Gastroesophageal sphincter (tissue), 4 donors: ENCODE measurements at regions not wholly inside any gene's neighbourhood (a gene's known extent, or its start where the extent isn't known, plus 50 kb on each side); places are given as distances from the start of the nearest gene placed in this dataset.

ENCODE experiments used
- ATAC-seq: fragments of 150-250 bp; one replicate; pipeline ENCODE4 v1.9.1; 2016; ENCODE audit warnings: mild to moderate bottlenecking, moderate library complexity
- H3K27ac ChIP-seq, 4 donors: fragments of 200-600 bp; sonication (generic) in 3 of 4; 1 replicate in 3 of 4; 2 replicates in 1 of 4; pipeline ENCODE4 v1.5.1; 2016 to 2019
- H3K27me3 ChIP-seq: fragments of 200-600 bp; sonication (generic); one replicate; pipeline ENCODE4 v1.5.1; 2019
- H3K36me3 ChIP-seq, 2 donors: fragments of 200-600 bp; sonication (generic); one replicate each; pipeline ENCODE4 v1.5.1; 2019; ENCODE audit warnings: control low read depth in 1 of 2
- H3K4me1 ChIP-seq, 3 donors: fragments of 200-600 bp; sonication (generic); 1 replicate in 2 of 3; 2 replicates in 1 of 3; pipeline ENCODE4 v1.5.1; 2016 to 2019; ENCODE audit warnings: control low read depth in 2 of 3
- H3K4me3 ChIP-seq, 2 donors: fragments of 200-600 bp; sonication (generic); one replicate each; pipeline ENCODE4 v1.5.1; 2019; ENCODE audit warnings: mild to moderate bottlenecking in 1 of 2, moderate library complexity in 1 of 2
- H3K9me3 ChIP-seq, 3 donors: fragments of 200-600 bp; sonication (generic); one replicate each; pipeline ENCODE4 v1.5.1; 2017 to 2019; ENCODE audit warnings: control low read depth in 2 of 3
- EP300 ChIP-seq: sonication (generic); formaldehyde crosslinking; IDR thresholded peaks from one replicate; pipeline ENCODE4 v1.6.1; 2017; ENCODE audit warnings: antibody characterized with exemption, mild to moderate bottlenecking
- POLR2A ChIP-seq, 2 donors: fragments of 450-650 bp; IDR thresholded peaks; one replicate each; pipeline ENCODE4 v1.6.1; 2017; ENCODE audit warnings: antibody characterized with exemption in 2 of 2, mild to moderate bottlenecking in 2 of 2, moderate library complexity in 1 of 2
- POLR2AphosphoS5 ChIP-seq: sonication (generic); formaldehyde crosslinking; IDR thresholded peaks from one replicate; pipeline ENCODE4 v1.6.1; 2017; ENCODE audit warnings: antibody characterized with exemption
- WGBS, 2 donors: methylation state at CpG; one replicate each; pipeline ENCODE4 v1.1.5; 2018; ENCODE audit warnings: low coverage in 1 of 2; 5-methylcytosine and 5-hydroxymethylcytosine counted together
- TF ChIP-seq, protein P1 (sequence below), 4 experiments: fragments of 200-600 bp in 2 of 4; fragments of 450-650 bp in 2 of 4; sonication (generic) in 1 of 4; IDR thresholded peaks; one replicate each; pipeline ENCODE4 v1.5.1; 2017 to 2019; ENCODE audit warnings: antibody characterized with exemption in 4 of 4, mild to moderate bottlenecking in 2 of 4, moderate library complexity in 2 of 4

DNA sequence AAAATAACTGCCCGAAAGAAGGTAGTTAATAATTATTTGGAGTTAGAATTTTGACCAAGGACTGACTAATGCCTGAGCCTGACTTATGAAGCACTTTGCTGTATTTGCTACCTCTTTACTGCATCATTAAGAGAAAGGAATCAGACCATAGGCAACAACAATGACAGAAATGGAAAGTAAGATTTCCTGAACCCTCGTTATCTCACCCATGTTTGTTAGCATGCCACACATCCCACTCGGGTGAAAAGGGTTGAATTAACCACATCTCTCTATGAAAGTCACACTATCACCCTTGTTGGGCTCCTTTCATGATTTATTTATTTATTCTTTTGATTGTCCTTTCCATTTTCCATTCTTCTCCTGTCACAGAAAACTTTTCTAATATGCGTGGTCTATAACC lies 59.6 kb downstream of the OLIG3 start:
- H3K4me3 ChIP-seq = no peak overlapping the region
- 67 to 82% methylated on average over 4 of the region's 4 CpGs for WGBS, 2 donors
- no peaks in the 10 kb centered on the region for H3K36me3 ChIP-seq
- no peak overlapping the region for H3K27ac ChIP-seq
- no peaks in the 10 kb centered on the region for H3K4me1 ChIP-seq
- H3K27me3 ChIP-seq = no peaks in the 10 kb centered on the region
- ATAC-seq = no peak
- TF ChIP-seq, protein P1, sequence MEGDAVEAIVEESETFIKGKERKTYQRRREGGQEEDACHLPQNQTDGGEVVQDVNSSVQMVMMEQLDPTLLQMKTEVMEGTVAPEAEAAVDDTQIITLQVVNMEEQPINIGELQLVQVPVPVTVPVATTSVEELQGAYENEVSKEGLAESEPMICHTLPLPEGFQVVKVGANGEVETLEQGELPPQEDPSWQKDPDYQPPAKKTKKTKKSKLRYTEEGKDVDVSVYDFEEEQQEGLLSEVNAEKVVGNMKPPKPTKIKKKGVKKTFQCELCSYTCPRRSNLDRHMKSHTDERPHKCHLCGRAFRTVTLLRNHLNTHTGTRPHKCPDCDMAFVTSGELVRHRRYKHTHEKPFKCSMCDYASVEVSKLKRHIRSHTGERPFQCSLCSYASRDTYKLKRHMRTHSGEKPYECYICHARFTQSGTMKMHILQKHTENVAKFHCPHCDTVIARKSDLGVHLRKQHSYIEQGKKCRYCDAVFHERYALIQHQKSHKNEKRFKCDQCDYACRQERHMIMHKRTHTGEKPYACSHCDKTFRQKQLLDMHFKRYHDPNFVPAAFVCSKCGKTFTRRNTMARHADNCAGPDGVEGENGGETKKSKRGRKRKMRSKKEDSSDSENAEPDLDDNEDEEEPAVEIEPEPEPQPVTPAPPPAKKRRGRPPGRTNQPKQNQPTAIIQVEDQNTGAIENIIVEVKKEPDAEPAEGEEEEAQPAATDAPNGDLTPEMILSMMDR (IDR thresholded peaks at IDR 0.05) = no peak
- TF ChIP-seq EP300 (no peak), POLR2A (IDR thresholded peaks at IDR 0.05) (no peak), POLR2AphosphoS5 (no peak)
- H3K9me3 ChIP-seq = no peaks in the 10 kb centered on the region

DNA sequence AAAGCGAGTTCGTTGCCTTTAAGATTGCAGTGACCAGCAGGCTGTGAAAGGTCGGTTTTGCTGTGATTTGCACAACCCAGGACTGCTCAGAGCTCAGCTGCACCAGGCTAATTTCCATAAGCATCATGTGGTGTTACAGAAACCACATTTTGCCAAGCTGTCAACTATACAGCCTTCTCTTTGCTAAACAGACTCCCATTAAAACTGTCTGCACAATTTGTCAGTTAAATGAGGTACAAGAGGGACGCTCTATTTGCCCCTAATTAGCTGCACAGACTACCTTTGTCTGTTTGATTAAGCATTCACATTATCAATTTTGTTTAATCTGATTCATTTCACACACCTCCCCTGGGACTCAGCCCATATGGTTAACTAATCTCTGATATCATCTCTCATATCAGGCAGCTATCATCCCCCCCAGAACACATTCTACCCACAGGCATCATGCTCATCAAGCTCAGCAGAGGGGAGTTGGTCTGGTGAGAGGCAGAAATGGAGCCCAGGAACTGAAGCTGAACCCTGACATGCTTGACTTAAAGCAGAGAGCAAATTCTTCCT lies 62.1 kb downstream of the OLIG3 start:
- H3K36me3 ChIP-seq = no peaks in the 10 kb centered on the region
- H3K4me1 ChIP-seq = no peaks in the 10 kb centered on the region
- H3K4me3 ChIP-seq = no peak overlapping the region
- WGBS, 2 donors = 77% methylated on average over 4 of the region's 4 CpGs
- TF ChIP-seq EP300 = no peak
- TF ChIP-seq POLR2A (IDR thresholded peaks at IDR 0.05) = no peak
- TF ChIP-seq, protein P1 (IDR thresholded peaks at IDR 0.05) = no peak
- TF ChIP-seq POLR2AphosphoS5 = no peak
- no peaks in the 10 kb centered on the region for H3K9me3 ChIP-seq
- no peak overlapping the region for H3K27ac ChIP-seq
- ATAC-seq = no peak
- H3K27me3 ChIP-seq = no peaks in the 10 kb centered on the region

DNA sequence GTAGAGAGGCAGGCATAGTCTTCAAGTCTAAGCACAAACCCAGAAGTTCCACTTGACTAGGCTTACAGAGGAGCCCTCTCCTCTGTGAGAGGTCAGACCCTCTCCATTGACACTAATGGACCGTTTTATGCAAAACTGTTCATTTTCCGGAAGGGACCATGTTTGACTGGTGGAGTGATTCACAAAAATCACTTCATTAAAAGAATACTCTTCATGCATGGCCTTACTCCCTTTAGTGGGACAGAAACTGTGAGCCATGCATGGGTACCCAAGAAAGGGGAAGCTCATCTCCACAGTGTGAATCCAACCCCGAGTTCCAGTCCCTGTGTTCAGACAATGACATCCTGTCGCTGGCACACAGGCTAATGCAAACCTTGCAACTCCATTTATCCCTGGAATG lies 63.2 kb downstream of the OLIG3 start:
- Histone ChIP-seq H3K27ac (no peak overlapping the region), H3K36me3 (no peaks in the 10 kb centered on the region), H3K4me3 (no peak overlapping the region), H3K9me3 (no peaks in the 10 kb centered on the region), H3K4me1 (no peaks in the 10 kb centered on the region), H3K27me3 (no peaks in the 10 kb centered on the region)
- WGBS, 2 donors = 85% methylated on average over 4 of the region's 4 CpGs; no CpG with 5 or more reads in 1 of the 2 donors
- no peak for ATAC-seq
- TF ChIP-seq POLR2A (IDR thresholded peaks at IDR 0.05) (no peak), EP300 (no peak), POLR2AphosphoS5 (no peak)
- TF ChIP-seq, protein P1 (IDR thresholded peaks at IDR 0.05) = no peak

DNA sequence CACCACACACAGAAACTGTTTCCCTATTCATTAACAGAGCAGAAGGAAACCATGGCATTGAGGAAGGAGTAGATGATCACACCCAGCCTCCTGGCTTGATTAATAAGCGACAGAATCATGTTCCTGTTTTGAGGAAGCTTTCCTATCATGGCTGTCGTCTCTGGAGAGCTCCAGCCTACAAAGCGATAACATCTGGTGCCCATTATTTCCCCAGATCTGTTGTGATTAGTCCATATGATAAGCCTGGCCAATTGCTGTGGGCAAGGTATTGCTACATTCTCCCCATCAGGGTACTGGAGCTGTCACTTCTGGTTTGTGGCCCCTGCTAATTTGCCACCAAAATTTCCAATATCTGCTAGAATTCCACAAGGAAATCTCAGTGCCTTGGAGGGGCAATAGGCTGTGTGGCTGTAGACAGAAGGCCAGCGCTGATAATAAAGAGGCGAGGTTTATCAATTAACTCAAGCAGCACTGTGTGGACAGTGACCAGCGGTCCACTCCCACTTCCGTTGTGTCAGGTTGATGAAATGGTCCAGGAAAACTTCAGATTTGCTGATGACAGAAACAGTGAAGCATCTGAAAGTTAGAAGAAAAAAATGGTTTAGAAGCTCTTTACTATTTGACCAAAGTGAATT lies 66.4 kb downstream of the OLIG3 start:
- no peak overlapping the region for H3K27ac ChIP-seq
- WGBS, 2 donors = 79 to 82% methylated on average over 6 to 7 of the region's 7 CpGs

More for the DNA sequence above, 66.4 kb downstream of the OLIG3 start:
- no peaks in the 10 kb centered on the region for H3K27me3 ChIP-seq
- H3K4me3 ChIP-seq = no peak overlapping the region
- H3K4me1 ChIP-seq = no peaks in the 10 kb centered on the region
- no peaks in the 10 kb centered on the region for H3K9me3 ChIP-seq
- H3K36me3 ChIP-seq = no peaks in the 10 kb centered on the region
- no peak for ATAC-seq
- TF ChIP-seq POLR2AphosphoS5 (no peak), POLR2A (IDR thresholded peaks at IDR 0.05) (no peak), EP300 (no peak)
- TF ChIP-seq, protein P1 (IDR thresholded peaks at IDR 0.05) = no peak
